Lower lobe of right lung (tissue), 2 donors: ENCODE measurements at regions not wholly inside any gene's neighbourhood (a gene's known extent, or its start where the extent isn't known, plus 50 kb on each side); places are given as distances from the start of the nearest gene placed in this dataset.

Experiments
- ATAC-seq, 2 donors: fragments of 200-7000 bp; cut with Tn5 transposase; one replicate each; pipeline ENCODE4 v1.9.1; 2020 to 2022; ENCODE audit warnings: mild to moderate bottlenecking in 2 of 2, moderate library complexity in 2 of 2
- DNase-seq: peaks from one replicate; pipeline ENCODE4 v3.0.0-alpha.2; 2020
- H3K27ac ChIP-seq: fragments of 200-600 bp; one replicate; pipeline ENCODE4 v1.8.0; 2022
- H3K27me3 ChIP-seq: fragments of 200-600 bp; one replicate; pipeline ENCODE4 v1.8.0; 2022; ENCODE audit warnings: low read depth
- H3K36me3 ChIP-seq: fragments of 200-600 bp; one replicate; pipeline ENCODE4 v1.8.0; 2022; ENCODE audit warnings: mild to moderate bottlenecking
- H3K4me1 ChIP-seq: fragments of 200-600 bp; one replicate; pipeline ENCODE4 v1.8.0; 2022
- H3K4me3 ChIP-seq: fragments of 200-600 bp; one replicate; pipeline ENCODE4 v1.8.0; 2022; ENCODE audit warnings: mild to moderate bottlenecking
- H3K9me3 ChIP-seq: fragments of 200-600 bp; one replicate; pipeline ENCODE4 v1.8.0; 2022
- intact Hi-C: fragments of 100-400 bp; cut with DNase I; formaldehyde crosslinking; loops from one replicate; pipeline ENCODE4 v1.11.0; 2022
- TF ChIP-seq, protein P1 (sequence below): fragments of 200-600 bp; IDR thresholded peaks from one replicate; pipeline ENCODE4 v1.8.0; 2022; ENCODE audit warnings: antibody characterized with exemption, mild to moderate bottlenecking
- donor health status: DM: no; HTN: yes; CAD: no; lungs with severe emphysema.

DNA sequence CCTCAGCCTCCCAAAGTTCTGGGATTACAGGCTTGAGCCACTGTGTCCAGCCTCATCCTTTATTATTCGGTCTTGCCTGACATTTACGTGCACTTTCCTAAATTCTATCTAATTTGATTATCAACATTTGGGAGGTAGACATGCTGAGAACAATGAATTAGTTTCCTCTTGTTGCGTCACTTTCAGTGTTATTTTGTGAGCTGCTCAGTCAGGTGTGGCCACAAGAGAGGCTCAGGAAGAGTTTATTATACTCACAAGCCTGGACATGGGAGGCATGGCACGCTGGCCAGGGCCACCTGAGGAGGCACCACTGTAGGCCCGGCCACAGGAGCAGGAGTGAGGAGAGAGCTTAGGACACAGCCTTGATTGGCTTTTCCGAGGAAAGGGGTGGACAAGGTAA lies 59.7 kb upstream of the RBFOX2 start:
- H3K27ac ChIP-seq = no peak overlapping the region
- H3K9me3 ChIP-seq = no peaks in the 10 kb centered on the region
- TF ChIP-seq, protein P1, sequence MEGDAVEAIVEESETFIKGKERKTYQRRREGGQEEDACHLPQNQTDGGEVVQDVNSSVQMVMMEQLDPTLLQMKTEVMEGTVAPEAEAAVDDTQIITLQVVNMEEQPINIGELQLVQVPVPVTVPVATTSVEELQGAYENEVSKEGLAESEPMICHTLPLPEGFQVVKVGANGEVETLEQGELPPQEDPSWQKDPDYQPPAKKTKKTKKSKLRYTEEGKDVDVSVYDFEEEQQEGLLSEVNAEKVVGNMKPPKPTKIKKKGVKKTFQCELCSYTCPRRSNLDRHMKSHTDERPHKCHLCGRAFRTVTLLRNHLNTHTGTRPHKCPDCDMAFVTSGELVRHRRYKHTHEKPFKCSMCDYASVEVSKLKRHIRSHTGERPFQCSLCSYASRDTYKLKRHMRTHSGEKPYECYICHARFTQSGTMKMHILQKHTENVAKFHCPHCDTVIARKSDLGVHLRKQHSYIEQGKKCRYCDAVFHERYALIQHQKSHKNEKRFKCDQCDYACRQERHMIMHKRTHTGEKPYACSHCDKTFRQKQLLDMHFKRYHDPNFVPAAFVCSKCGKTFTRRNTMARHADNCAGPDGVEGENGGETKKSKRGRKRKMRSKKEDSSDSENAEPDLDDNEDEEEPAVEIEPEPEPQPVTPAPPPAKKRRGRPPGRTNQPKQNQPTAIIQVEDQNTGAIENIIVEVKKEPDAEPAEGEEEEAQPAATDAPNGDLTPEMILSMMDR = no peak
- no peaks in the 10 kb centered on the region for H3K36me3 ChIP-seq
- intact Hi-C loops = no loop called here
- no peak overlapping the region for H3K4me3 ChIP-seq
- no peaks in the 10 kb centered on the region for H3K27me3 ChIP-seq
- ATAC-seq = no peak
- H3K4me1 ChIP-seq = no peaks in the 10 kb centered on the region
- DNase-seq = peak; percentile 8

DNA sequence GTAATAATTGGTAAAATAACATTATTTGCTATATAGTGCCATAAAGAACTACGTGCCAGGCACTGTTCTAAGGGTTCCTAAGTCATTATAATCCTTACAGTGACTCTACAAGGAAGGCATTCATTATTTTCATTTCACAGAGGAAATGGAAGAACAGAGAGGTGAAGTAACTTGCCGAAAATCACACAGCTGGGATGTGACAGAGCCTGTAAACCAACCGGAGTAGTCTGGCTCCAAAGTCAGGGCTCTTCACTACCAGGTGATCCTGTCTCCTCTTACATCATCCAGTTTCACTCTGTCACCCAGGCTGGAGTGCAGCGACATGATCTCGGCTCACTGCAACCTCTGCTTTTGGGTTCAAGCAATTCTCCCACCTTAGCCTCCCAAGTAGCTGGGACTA lies 59.2 kb upstream of the RBFOX2 start:
- H3K36me3 ChIP-seq = no peaks in the 10 kb centered on the region
- no peak overlapping the region for H3K27ac ChIP-seq
- peak; percentile 3 for DNase-seq
- no peaks in the 10 kb centered on the region for H3K27me3 ChIP-seq
- ATAC-seq = no peak
- no peaks in the 10 kb centered on the region for H3K9me3 ChIP-seq
- H3K4me3 ChIP-seq = no peak overlapping the region
- TF ChIP-seq, protein P1 = no peak
- intact Hi-C loops = no loop called here
- no peaks in the 10 kb centered on the region for H3K4me1 ChIP-seq

DNA sequence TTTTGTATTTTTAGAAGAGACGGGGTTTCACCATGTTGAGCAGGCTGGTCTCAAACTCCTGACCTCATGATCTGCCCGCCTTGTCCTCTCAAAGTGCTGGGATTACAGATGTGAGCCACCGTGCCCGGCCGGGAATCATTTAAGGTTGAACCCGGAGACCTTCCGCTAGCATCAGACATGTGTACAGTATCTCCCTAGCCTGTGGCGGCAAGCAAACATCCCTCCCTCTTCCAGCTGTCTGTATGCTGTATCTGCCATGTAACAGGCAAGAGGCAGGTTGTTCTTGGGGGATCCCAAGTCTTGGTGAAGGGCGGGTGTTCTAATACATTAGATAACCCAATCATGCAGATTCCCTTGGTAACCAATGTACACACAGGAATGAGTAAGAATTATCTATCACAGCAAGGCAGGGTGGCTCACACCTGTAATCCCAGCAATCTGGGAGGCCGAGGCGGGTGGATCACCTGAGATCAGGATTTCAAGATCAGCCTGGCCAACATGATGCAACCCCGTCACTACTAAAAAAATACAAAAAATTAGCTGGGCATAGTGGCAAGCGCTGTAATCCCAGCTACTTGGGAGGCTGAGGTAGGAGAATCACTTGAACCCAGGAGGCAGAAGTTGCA lies 58.1 kb upstream of the RBFOX2 start:
- H3K4me3 ChIP-seq = no peak overlapping the region
- ATAC-seq = no peak

DNA sequence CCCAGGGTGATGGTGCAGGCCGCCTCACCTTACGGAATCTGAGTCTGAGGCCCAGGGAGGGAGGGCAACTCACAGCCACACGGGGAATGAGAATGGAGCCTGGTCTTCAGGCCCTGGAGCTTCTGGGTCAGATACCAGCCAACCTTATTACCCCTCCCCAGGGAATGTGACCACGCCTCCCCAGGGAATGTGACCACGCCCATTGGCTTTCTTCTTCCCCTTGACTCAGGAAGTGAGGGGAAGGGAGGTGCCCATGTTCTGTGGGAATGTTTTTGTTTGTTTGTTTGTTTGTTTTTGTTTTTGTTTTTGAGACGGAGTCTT lies 57.5 kb upstream of the RBFOX2 start:
- DNase-seq (no peak), ATAC-seq (no peak)
- Histone ChIP-seq H3K4me1 (no peaks in the 10 kb centered on the region), H3K4me3 (no peak overlapping the region), H3K9me3 (no peaks in the 10 kb centered on the region), H3K27me3 (no peaks in the 10 kb centered on the region), H3K36me3 (no peaks in the 10 kb centered on the region), H3K27ac (no peak overlapping the region)
- intact Hi-C loops = no loop called here
- TF ChIP-seq, protein P1 = no peak

More for the DNA sequence above, 58.1 kb upstream of the RBFOX2 start:
- no peaks in the 10 kb centered on the region for H3K36me3 ChIP-seq
- DNase-seq = no peak
- H3K27ac ChIP-seq = no peak overlapping the region
- no peaks in the 10 kb centered on the region for H3K9me3 ChIP-seq
- H3K27me3 ChIP-seq = no peaks in the 10 kb centered on the region
- TF ChIP-seq, protein P1 = no peak
- H3K4me1 ChIP-seq = no peaks in the 10 kb centered on the region
- intact Hi-C loops = no loop called here

DNA sequence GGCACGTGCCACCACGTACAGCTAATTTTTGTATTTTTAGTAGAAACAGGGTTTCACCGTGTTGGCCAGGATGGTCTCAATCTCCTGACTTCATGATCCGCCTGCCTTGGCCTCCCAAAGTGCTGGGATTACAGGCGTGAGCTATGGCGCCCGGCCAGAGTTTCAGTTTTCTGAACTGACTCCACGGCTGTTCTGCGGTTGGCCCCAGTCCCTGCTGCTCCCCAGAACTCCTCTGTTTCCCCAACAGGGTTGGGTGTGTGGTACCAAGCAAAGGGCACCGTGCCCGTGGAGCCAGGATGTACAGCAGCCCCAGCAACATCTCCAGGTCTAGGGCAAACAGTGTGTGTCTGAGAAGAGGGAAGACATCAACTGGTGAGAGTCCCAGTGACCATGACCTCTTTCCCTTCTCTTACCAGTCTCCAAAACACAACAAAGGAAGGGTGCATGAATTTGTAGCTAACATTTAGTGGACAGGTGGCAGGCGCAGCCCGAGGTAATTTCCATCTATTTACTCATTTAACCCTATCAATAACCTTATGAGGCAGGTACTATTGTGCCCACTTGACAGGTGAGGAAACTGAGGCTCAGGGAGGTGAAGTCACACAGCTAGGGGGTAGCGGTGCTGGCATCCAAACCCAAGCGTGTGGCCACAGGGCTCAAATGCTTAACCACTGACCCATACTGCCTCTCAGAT lies 57.0 kb upstream of the RBFOX2 start:
- H3K4me1 ChIP-seq = no peaks in the 10 kb centered on the region
- no peaks in the 10 kb centered on the region for H3K36me3 ChIP-seq
- H3K27me3 ChIP-seq = no peaks in the 10 kb centered on the region
- TF ChIP-seq, protein P1 = no peak
- no peak for DNase-seq
- no peaks in the 10 kb centered on the region for H3K9me3 ChIP-seq
- no peak overlapping the region for H3K27ac ChIP-seq
- intact Hi-C loops = no loop called here
- no peak overlapping the region for H3K4me3 ChIP-seq
- ATAC-seq = no peak
